ENCODE measurements at regions not wholly inside any gene's neighbourhood (a gene's known extent, or its start where the extent isn't known, plus 50 kb on each side); places are given as distances from the start of the nearest gene placed in this dataset.

DNA sequence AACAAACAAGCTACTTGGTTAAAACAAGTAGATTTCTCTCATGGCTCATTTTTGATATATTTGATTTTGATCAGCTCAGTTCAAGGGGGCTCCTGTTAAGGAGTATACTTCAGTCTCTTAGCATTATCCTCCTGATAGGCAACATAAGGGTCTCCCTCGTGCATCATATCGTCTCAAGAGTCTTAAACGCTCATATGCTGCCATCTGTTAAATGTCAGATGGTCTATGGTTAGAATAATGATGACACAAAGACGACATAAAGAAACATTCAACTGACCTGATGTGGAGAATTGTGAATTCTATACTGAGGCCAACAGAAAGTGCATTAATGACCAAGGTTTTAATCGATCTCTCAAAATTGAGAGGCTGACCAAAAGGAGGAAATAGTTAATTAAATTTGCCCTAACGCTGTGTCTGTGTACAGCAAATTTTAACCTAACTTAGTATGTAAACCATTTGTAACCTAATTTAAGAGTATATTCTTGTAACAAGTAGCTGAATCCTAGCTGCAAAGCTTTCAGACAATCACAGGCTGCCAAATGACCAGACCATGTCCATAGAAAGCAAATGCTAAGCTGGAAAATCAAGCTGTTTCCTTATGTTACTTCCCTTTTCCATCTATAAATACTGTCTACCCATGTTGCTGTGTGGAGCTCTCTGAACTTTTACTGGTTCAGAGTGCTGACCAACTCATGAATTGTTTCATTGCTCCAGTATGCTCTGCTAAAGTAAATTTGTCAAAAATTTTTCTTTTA, 1688.5 kb downstream of the GRIK2 start:
- Mint-ChIP-seq H3K4me3 (ENCODE audit: unreplicated experiment) (peak overlapping the region; percentile 78), H3K27me3 (ENCODE audit: unreplicated experiment) (peaks cover 13% of the 10 kb centered on the region), H3K27ac (ENCODE audit: unreplicated experiment) (peak overlapping the region; percentile 100), H3K36me3 (ENCODE audit: unreplicated experiment) (peaks cover 8% of the 10 kb centered on the region), H3K9me3 (ENCODE audit: unreplicated experiment) (peaks cover 11% of the 10 kb centered on the region), H3K4me1 (ENCODE audit: low read depth, unreplicated experiment) (peaks cover 22% of the 10 kb centered on the region)
- DNase-seq: no peak
- TF ChIP-seq, protein P1, sequence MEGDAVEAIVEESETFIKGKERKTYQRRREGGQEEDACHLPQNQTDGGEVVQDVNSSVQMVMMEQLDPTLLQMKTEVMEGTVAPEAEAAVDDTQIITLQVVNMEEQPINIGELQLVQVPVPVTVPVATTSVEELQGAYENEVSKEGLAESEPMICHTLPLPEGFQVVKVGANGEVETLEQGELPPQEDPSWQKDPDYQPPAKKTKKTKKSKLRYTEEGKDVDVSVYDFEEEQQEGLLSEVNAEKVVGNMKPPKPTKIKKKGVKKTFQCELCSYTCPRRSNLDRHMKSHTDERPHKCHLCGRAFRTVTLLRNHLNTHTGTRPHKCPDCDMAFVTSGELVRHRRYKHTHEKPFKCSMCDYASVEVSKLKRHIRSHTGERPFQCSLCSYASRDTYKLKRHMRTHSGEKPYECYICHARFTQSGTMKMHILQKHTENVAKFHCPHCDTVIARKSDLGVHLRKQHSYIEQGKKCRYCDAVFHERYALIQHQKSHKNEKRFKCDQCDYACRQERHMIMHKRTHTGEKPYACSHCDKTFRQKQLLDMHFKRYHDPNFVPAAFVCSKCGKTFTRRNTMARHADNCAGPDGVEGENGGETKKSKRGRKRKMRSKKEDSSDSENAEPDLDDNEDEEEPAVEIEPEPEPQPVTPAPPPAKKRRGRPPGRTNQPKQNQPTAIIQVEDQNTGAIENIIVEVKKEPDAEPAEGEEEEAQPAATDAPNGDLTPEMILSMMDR (IDR thresholded peaks at IDR 0.05; ENCODE audit: partially characterized antibody, unreplicated experiment): no peak

DNA sequence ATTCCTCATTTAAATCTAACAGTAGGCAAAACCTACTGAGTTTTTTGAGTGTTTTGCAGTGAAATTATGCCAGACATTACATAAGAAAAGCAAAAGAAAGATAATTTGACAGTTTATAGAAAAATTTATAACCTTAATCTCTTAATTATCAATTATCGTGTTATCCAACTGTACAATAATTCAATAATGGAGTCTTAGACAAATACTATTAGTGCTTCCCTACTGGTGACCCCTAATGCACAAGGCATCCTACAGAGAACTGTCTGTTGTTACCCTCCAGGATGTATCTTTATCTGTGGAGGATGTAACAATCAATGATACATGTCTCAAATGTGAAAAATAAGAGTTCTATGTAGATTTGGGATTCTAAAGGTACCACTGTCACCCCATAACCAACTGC, 1687.6 kb downstream of the GRIK2 start:
- DNase-seq: no peak
- Mint-ChIP-seq H3K9me3 (ENCODE audit: unreplicated experiment) (peaks cover 11% of the 10 kb centered on the region), H3K4me1 (ENCODE audit: low read depth, unreplicated experiment) (peaks cover 22% of the 10 kb centered on the region), H3K4me3 (ENCODE audit: unreplicated experiment) (no peak overlapping the region), H3K27ac (ENCODE audit: unreplicated experiment) (peak overlapping the region; percentile 100), H3K27me3 (ENCODE audit: unreplicated experiment) (peaks cover 13% of the 10 kb centered on the region), H3K36me3 (ENCODE audit: unreplicated experiment) (peaks cover 8% of the 10 kb centered on the region)
- TF ChIP-seq, protein P1 (IDR thresholded peaks at IDR 0.05; ENCODE audit: partially characterized antibody, unreplicated experiment): no peak

DNA sequence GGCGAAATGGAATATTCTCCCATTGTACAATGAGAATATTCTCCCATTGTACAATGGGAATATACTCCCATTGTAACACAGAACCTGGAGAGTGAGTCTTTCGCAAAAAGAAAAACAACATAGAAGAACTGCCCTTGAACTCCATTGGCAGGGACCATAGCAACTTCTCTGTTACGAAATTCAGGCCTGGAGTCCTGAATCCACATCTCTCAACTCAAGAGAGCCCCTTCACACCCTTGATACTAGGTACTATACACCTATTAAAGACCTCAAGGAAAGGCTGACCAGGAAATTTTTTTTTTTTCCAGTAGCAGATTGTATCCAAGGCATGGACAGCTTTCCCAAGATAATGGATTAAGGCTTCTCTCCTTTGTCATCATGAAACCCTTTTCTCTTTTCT, 1687.0 kb downstream of the GRIK2 start:
- Mint-ChIP-seq H3K4me3 (ENCODE audit: unreplicated experiment) (no peak overlapping the region), H3K36me3 (ENCODE audit: unreplicated experiment) (peaks cover 8% of the 10 kb centered on the region), H3K27ac (ENCODE audit: unreplicated experiment) (peak overlapping the region; percentile 100), H3K9me3 (ENCODE audit: unreplicated experiment) (peaks cover 11% of the 10 kb centered on the region), H3K27me3 (ENCODE audit: unreplicated experiment) (peaks cover 13% of the 10 kb centered on the region), H3K4me1 (ENCODE audit: low read depth, unreplicated experiment) (peaks cover 20% of the 10 kb centered on the region)
- TF ChIP-seq, protein P1 (IDR thresholded peaks at IDR 0.05; ENCODE audit: partially characterized antibody, unreplicated experiment): no peak
- DNase-seq: no peak

DNA sequence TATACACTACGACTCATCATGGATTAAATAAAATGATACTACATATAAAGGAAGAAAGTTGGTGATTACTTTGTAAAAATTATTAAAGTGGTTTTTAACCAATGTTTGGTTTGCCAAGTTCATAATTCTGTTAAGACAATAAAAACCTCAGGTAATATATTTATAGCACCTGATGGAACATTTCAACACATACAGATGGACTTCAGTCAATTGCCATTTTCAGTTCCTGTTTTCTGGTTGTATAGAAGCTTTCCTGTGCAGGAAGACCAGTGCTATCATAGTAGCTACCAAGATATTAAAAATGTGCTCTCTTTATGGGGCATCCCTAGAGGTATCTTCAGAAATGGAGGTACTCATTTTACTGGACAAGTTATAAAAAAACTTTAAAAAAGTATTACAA, 1686.4 kb downstream of the GRIK2 start:
- no peak for DNase-seq
- TF ChIP-seq, protein P1 (IDR thresholded peaks at IDR 0.05; ENCODE audit: partially characterized antibody, unreplicated experiment): no peak
- peaks cover 13% of the 10 kb centered on the region for H3K27me3 Mint-ChIP-seq (ENCODE audit: unreplicated experiment)
- H3K9me3 Mint-ChIP-seq (ENCODE audit: unreplicated experiment): peaks cover 11% of the 10 kb centered on the region
- peaks cover 8% of the 10 kb centered on the region for H3K36me3 Mint-ChIP-seq (ENCODE audit: unreplicated experiment)
- H3K27ac Mint-ChIP-seq (ENCODE audit: unreplicated experiment): no peak overlapping the region
- no peak overlapping the region for H3K4me3 Mint-ChIP-seq (ENCODE audit: unreplicated experiment)
- peaks cover 20% of the 10 kb centered on the region for H3K4me1 Mint-ChIP-seq (ENCODE audit: low read depth, unreplicated experiment)

DNA sequence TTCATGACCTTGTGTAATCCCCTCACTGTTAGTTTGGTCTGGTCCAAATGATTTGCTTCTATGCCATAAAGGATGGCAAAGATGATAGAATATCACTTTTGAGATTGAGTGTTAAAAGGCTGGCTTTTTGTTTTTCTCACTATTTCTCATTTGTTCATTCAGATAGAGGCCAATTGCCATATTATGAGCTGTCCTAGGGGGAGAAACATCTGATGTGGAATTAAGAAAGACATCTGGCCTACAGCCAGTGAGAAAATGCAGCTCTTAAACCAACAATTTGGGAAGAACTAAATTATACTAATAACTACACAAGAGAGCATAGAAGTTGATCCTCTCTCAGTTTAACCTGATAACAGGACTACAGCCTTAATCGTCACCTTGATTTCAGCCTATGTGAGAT, 1668.6 kb downstream of the GRIK2 start:
- TF ChIP-seq, protein P1 (IDR thresholded peaks at IDR 0.05; ENCODE audit: partially characterized antibody, unreplicated experiment): no peak
- Mint-ChIP-seq H3K27ac (ENCODE audit: unreplicated experiment) (no peak overlapping the region), H3K27me3 (ENCODE audit: unreplicated experiment) (no peaks in the 10 kb centered on the region), H3K4me1 (ENCODE audit: low read depth, unreplicated experiment) (peaks cover 2% of the 10 kb centered on the region), H3K9me3 (ENCODE audit: unreplicated experiment) (peaks cover 2% of the 10 kb centered on the region), H3K4me3 (ENCODE audit: unreplicated experiment) (no peak overlapping the region), H3K36me3 (ENCODE audit: unreplicated experiment) (peaks cover 9% of the 10 kb centered on the region)
- no peak for DNase-seq

Measured in glutamatergic neuron (in vitro differentiated cells).